Thymus (tissue), 11 donors: ENCODE measurements at regions not wholly inside any gene's neighbourhood (a gene's known extent, or its start where the extent isn't known, plus 50 kb on each side); places are given as distances from the start of the nearest gene placed in this dataset.
A peak's percentile ranks its signal among the peaks of the same experiment; 100 is the strongest.

Experiments
- DNase-seq, 9 donors: peaks; one replicate each; pipeline ENCODE4 v3.0.0-alpha.2; 2013; ENCODE audit warnings: low spot score in 9 of 9, low read depth in 6 of 9, missing footprints in 1 of 9
- H3K27ac ChIP-seq, 2 donors: one replicate each; pipeline ENCODE4 v1.5.1; 2013; ENCODE audit warnings: control low read depth in 1 of 2, low read depth in 1 of 2, low read length in 1 of 2, mild to moderate bottlenecking in 1 of 2, moderate library complexity in 1 of 2
- H3K27me3 ChIP-seq, 2 donors: one replicate each; pipeline ENCODE4 v1.5.1; 2013; ENCODE audit warnings: low read length in 1 of 2; ENCODE audit not compliant: control insufficient read depth in 2 of 2, insufficient read depth in 1 of 2
- H3K36me3 ChIP-seq, 2 donors: one replicate each; pipeline ENCODE4 v1.5.1; 2013; ENCODE audit warnings: low read length in 1 of 2, mild to moderate bottlenecking in 1 of 2, moderate library complexity in 1 of 2; ENCODE audit not compliant: control insufficient read depth in 2 of 2, insufficient read depth in 2 of 2
- H3K4me1 ChIP-seq, 2 donors: one replicate each; pipeline ENCODE4 v1.5.1; 2013; ENCODE audit warnings: low read length in 2 of 2; ENCODE audit not compliant: control insufficient read depth in 2 of 2, insufficient read depth in 2 of 2
- H3K4me3 ChIP-seq, 2 donors: one replicate each; pipeline ENCODE4 v1.5.1; 2013; ENCODE audit warnings: low read length in 2 of 2, control low read depth in 1 of 2, mild to moderate bottlenecking in 1 of 2
- H3K9me3 ChIP-seq, 2 donors: one replicate each; pipeline ENCODE4 v1.5.1; 2013; ENCODE audit warnings: low read length in 1 of 2, mild to moderate bottlenecking in 1 of 2; ENCODE audit not compliant: control insufficient read depth in 2 of 2, insufficient read depth in 1 of 2
- WGBS: extraction: QIAGEN DNeasy Blood & Tissue Kit; methylation state at CpG from one replicate; pipeline ENCODE4 v1.1.7; 2013; 5-methylcytosine and 5-hydroxymethylcytosine counted together
- donor health status: healthy.

DNA sequence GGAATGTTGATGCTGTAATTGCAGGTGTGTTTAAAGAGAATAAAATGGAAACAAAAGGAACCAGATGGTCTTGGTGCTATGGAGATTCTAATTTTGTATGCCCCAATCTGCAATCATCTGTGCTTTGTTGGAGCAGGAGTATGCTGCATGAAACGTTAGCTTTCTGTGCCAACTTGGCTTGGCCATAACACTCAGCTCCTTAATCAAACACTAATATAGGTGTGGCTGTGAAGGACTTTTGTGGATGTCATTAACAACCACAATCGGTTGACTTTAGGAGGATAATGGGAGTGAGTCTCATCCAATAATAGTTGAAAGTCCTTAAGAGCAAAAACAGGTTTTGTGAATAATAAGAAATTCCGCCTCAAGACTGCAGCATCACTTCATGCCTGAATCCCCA is 399.2 kb downstream of the NLGN4X start:
- H3K9me3 ChIP-seq: no peaks in the 10 kb centered on the region
- DNase-seq: no peak
- H3K27me3 ChIP-seq: no peaks in the 10 kb centered on the region
- H3K27ac ChIP-seq: no peak overlapping the region
- WGBS: 96% methylated on average over 3 of the region's 3 CpGs
- no peaks in the 10 kb centered on the region for H3K4me1 ChIP-seq
- H3K36me3 ChIP-seq: no peaks in the 10 kb centered on the region
- H3K4me3 ChIP-seq: no peak overlapping the region

DNA sequence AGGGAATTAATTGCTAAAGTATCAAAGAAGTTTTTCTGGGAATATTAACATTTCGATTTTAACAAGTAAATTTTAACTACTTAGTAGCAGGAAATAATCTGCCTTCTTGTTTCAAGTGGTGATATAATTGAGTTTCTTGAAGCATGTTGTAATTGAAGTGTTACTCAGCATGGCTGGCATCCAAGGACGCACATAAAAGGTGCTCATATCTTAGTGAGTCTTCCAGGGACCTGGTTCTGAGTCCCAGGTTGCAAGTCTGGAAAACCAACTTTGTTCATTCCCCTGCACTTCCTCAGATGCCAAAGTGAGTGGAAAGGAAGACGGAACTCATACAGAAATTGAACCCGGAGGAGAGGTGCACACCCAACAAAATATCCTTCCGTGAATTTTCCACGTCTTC is 399.6 kb downstream of the NLGN4X start:
- Histone ChIP-seq H3K4me3 (no peak overlapping the region), H3K27me3 (no peaks in the 10 kb centered on the region), H3K36me3 (no peaks in the 10 kb centered on the region), H3K9me3 (no peaks in the 10 kb centered on the region), H3K4me1 (no peaks in the 10 kb centered on the region), H3K27ac (no peak overlapping the region)
- WGBS: 93% methylated on average over 6 of the region's 6 CpGs
- no peak for DNase-seq

DNA sequence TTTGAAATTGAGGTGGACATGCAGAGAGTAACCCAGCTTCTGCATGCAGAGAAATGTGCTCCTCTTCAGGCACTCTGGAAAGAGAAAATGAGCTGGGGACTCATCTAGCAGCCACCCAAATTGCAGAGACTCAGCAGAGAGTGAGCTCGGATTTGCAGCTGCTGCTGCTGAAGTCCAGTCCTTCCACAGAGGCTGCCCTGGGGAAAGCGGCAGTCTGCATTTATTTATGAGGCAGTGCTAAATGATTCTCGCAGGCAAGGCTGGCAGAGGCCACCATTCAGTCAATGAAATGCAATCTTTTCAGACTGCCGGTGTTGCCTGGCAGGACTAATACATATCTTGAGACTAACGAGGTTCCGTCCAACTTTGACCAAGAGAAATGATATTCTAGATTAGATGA is 404.8 kb downstream of the NLGN4X start:
- Histone ChIP-seq H3K4me1 (no peaks in the 10 kb centered on the region), H3K4me3 (no peak overlapping the region), H3K36me3 (no peaks in the 10 kb centered on the region), H3K27me3 (no peaks in the 10 kb centered on the region), H3K27ac (no peak overlapping the region), H3K9me3 (no peaks in the 10 kb centered on the region)
- DNase-seq: no peak
- 72% methylated on average over 6 of the region's 6 CpGs for WGBS

DNA sequence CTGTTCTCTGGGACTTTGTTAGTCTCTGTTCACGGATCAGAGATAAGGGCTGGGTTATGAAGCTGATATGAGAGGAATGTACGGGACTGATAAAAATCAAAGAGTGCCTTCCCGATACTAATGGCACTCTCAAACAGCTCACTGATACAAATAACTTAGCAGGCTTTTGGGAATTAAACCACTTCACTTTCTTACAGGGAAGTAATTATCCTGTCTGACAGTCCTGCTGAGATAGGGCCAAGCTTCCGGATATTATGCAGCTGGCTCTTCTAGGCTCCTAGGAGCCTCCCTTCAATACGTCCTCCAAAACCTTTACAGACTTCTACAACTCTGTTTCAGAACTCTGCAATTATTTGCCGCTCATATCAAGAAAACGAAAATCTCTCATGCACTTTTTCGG is 418.0 kb downstream of the NLGN4X start:
- no peaks in the 10 kb centered on the region for H3K27me3 ChIP-seq
- DNase-seq: no peak
- H3K36me3 ChIP-seq: no peaks in the 10 kb centered on the region
- H3K4me1 ChIP-seq: no peaks in the 10 kb centered on the region
- H3K4me3 ChIP-seq: no peak overlapping the region
- H3K9me3 ChIP-seq: no peaks in the 10 kb centered on the region
- 87% methylated on average over 8 of the region's 8 CpGs for WGBS
- no peak overlapping the region for H3K27ac ChIP-seq

DNA sequence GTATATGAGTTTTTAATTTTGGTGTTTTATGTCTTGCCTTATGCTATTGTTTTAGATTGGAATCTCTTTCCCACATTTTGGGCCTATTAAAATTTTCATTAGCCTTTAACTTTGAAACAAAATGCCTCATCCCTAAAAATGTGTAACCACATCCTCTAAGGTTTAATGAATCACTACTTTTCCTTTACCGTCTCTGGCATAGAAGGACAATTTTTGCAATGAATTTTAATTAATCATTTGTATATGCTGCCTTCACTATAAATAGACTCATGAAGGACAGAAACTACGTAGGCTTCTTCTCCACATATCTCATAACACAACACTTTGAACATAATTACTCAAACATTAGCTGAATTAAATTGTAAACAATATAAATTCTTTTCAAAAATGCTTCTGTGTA is 421.5 kb downstream of the NLGN4X start:
- no peak overlapping the region for H3K4me3 ChIP-seq
- no peaks in the 10 kb centered on the region for H3K4me1 ChIP-seq
- H3K36me3 ChIP-seq: no peaks in the 10 kb centered on the region
- WGBS: 88% methylated on average over 2 of the region's 2 CpGs
- no peak for DNase-seq
- H3K27me3 ChIP-seq: no peaks in the 10 kb centered on the region
- H3K27ac ChIP-seq: no peak overlapping the region
- H3K9me3 ChIP-seq: no peaks in the 10 kb centered on the region

DNA sequence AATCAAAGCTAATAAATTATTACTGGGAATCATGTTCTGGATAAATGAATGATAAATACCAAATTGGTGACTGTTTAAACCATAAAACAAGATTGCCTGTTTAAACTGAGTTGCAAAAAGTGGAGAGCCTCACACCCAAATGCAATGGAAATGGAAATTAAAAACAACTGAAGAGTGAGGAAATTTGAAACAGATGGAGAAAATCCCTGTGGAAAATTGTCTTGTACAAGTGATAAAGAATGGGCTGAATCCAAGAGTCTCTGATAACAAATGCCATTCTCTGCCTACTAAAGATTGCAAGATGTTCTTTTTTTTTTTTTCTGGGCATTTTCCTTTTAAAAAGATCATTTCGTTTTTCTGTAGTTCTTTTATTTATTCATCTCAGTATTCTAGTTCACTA is 426.3 kb downstream of the NLGN4X start:
- H3K4me3 ChIP-seq: no peak overlapping the region
- WGBS: 91% methylated on average over 1 of the region's 1 CpG
- no peaks in the 10 kb centered on the region for H3K36me3 ChIP-seq
- H3K27me3 ChIP-seq: no peaks in the 10 kb centered on the region
- H3K9me3 ChIP-seq: no peaks in the 10 kb centered on the region
- no peaks in the 10 kb centered on the region for H3K4me1 ChIP-seq
- H3K27ac ChIP-seq: no peak overlapping the region
- no peak for DNase-seq

DNA sequence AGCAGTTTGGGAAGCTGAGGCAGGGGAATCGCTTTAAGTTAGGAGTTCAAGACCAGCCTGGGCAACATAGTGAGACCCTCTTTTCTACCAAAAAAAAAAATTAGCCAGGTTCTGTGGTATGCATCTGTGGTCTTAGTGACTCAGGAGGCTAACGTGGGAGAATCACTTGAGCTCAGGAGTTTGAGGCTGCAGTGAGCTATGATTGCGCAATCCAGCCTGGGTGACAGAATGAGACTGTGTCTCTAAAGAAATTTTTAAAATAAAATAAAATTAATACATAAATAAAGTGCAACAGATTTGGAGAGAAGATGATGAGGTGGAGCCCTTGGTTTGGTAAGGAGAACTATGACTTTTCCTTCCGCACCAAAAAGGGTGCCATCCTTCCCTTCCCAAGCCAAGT is 436.9 kb downstream of the NLGN4X start:
- WGBS: 72% methylated on average over 4 of the region's 4 CpGs
- H3K27me3 ChIP-seq: no peaks in the 10 kb centered on the region
- H3K4me3 ChIP-seq: no peak overlapping the region
- H3K4me1 ChIP-seq: no peaks in the 10 kb centered on the region
- no peaks in the 10 kb centered on the region for H3K9me3 ChIP-seq
- H3K36me3 ChIP-seq: no peaks in the 10 kb centered on the region
- no peak overlapping the region for H3K27ac ChIP-seq
- no peak for DNase-seq

DNA sequence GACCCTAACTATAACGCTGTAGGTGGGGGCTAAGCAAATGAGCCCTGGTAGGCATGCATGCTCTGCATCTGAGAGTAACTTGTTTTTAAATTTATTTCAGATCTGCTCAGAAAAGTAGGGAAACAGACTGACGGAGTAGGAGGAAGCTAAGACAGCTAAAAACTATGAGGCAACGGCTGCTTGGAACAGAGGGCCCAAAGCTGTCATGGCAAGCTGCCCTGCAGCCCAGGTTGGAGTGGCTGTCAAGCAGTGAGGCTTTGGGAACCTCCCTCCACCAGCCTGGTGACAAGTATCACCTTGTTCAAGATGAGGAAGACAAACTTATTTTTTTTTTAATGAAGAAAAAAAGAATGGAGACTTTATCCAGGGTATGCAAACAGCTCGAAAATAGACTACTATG is 439.8 kb downstream of the NLGN4X start:
- Histone ChIP-seq H3K27me3 (no peaks in the 10 kb centered on the region), H3K27ac (no peak overlapping the region), H3K36me3 (no peaks in the 10 kb centered on the region), H3K4me1 (no peaks in the 10 kb centered on the region), H3K9me3 (no peaks in the 10 kb centered on the region), H3K4me3 (no peak overlapping the region)
- DNase-seq: no peak
- 84% methylated on average over 4 of the region's 4 CpGs for WGBS

DNA sequence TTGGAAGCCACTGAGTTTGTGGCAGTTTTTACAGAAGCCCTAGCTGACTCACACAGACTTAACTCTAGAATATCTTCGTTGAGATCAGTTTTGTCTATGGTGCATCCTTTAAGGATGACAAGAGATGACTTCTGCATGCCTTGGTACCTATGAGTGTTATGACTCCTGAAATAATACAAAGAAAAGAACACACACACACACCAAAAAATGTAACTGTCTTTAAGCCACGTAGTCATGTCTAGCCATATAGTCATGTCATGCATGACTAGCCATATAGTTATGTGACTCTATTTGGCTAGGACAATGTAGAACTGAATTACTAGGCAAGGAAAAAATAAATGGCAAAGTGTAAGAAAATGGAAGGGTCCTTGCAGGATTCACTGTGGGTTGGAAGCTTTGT is 447.8 kb downstream of the NLGN4X start:
- H3K4me1 ChIP-seq: no peaks in the 10 kb centered on the region
- no peaks in the 10 kb centered on the region for H3K9me3 ChIP-seq
- WGBS: 45% methylated on average over 2 of the region's 2 CpGs

DNA sequence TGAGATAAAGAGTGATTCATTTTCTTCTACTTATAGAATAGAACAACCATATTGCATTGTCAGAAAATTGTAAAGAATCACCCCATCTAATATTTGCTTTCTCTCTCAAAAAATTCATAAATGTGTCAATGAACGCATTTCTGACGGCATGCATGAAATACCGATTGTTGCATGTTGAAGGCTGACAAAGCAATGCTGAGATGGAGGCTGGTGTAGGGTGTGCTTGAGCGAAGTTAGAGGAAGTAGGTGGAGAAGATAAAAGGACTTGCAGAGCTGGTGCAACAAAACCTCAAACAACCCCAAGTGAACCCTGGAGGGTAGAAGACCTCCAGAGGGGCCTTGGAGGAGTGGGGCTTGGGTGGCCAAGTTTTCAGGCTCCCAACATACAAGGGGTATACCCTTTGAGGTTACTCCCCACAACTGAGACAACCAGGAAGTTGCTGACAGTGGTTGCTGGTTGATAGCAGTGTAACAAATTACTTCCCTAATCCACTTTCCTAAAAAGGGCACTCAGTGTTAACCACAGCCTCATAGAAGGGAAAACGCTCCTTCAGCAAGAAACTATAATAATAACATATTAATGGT is 452.7 kb downstream of the NLGN4X start:
- no peak overlapping the region for H3K4me3 ChIP-seq
- H3K9me3 ChIP-seq: no peaks in the 10 kb centered on the region
- WGBS: 4% methylated on average over 5 of the region's 5 CpGs
- no peaks in the 10 kb centered on the region for H3K36me3 ChIP-seq
- H3K27me3 ChIP-seq: no peaks in the 10 kb centered on the region
- H3K4me1 ChIP-seq: no peaks in the 10 kb centered on the region
- H3K27ac ChIP-seq: no peak overlapping the region
- DNase-seq: peak in 2 of 9 donors; percentile 0 to 10

More for the DNA sequence above, 447.8 kb downstream of the NLGN4X start:
- no peaks in the 10 kb centered on the region for H3K36me3 ChIP-seq
- no peaks in the 10 kb centered on the region for H3K27me3 ChIP-seq
- H3K27ac ChIP-seq: no peak overlapping the region
- no peak for DNase-seq
- H3K4me3 ChIP-seq: no peak overlapping the region
